Heart right ventricle (tissue), 16 donors: ENCODE measurements at regions not wholly inside any gene's neighbourhood (a gene's known extent, or its start where the extent isn't known, plus 50 kb on each side); places are given as distances from the start of the nearest gene placed in this dataset.

ENCODE experiments used
- ATAC-seq, 8 donors: fragments of 200-7000 bp; cut with Tn5 transposase; one replicate each; pipeline ENCODE4 v1.9.1; 2020; ENCODE audit warnings: mild to moderate bottlenecking in 8 of 8, moderate library complexity in 8 of 8, moderate number of reproducible peaks in 1 of 8
- DNase-seq, 2 donors: peaks; one replicate each; pipeline ENCODE4 v3.0.0-alpha.2; 2020
- H3K27ac ChIP-seq, 10 donors: fragments of 200-600 bp; sonication (generic) in 2 of 10; one replicate each; pipeline versions ENCODE4 v1.5.0 to v1.8.0; 2020 to 2022; ENCODE audit warnings: mild to moderate bottlenecking in 3 of 10
- H3K27me3 ChIP-seq, 7 donors: fragments of 200-600 bp; one replicate each; pipeline ENCODE4 v1.8.0; 2021 to 2022; ENCODE audit warnings: mild to moderate bottlenecking in 2 of 7
- H3K36me3 ChIP-seq, 9 donors: fragments of 200-600 bp; sonication (generic) in 1 of 9; one replicate each; pipeline versions ENCODE4 v1.5.0 to v1.8.0; 2020 to 2022; ENCODE audit warnings: mild to moderate bottlenecking in 2 of 9
- H3K4me1 ChIP-seq, 9 donors: fragments of 200-600 bp; sonication (generic) in 1 of 9; one replicate each; pipeline versions ENCODE4 v1.5.0 to v1.8.0; 2020 to 2022; ENCODE audit warnings: mild to moderate bottlenecking in 4 of 9
- H3K4me3 ChIP-seq, 10 donors: fragments of 200-600 bp; sonication (generic) in 2 of 10; one replicate each; pipeline versions ENCODE4 v1.5.0 to v1.8.0; 2020 to 2022; ENCODE audit warnings: mild to moderate bottlenecking in 7 of 10, moderate library complexity in 2 of 10
- H3K9me3 ChIP-seq, 11 donors: fragments of 200-600 bp in 10 of 11; sonication (generic) in 2 of 11; one replicate each; pipeline versions ENCODE4 v1.5.0 to v1.8.0; 2013 to 2022; ENCODE audit warnings: mild to moderate bottlenecking in 2 of 11, control low read depth in 1 of 11, moderate library complexity in 1 of 11
- CTCF ChIP-seq, 9 donors: fragments of 200-600 bp; sonication (generic) in 2 of 9; IDR thresholded peaks; one replicate each; pipeline versions ENCODE4 v1.5.0 to v1.8.0; 2021 to 2022; ENCODE audit warnings: antibody characterized with exemption in 9 of 9, mild to moderate bottlenecking in 5 of 9, moderate library complexity in 1 of 9
- WGBS, 2 donors: extraction: QIAGEN DNeasy Blood & Tissue Kit; methylation state at CpG; one replicate each; pipeline ENCODE4 v1.1.7; 2013; ENCODE audit warnings: inconsistent platforms in 1 of 2; 5-methylcytosine and 5-hydroxymethylcytosine counted together
- intact Hi-C, 10 donors: fragments of 100-400 bp; cut with DNase I; formaldehyde crosslinking; loops; one replicate each; pipeline versions ENCODE4 v1.11.1 to v1.14.2; 2022
- donor health status: Arrhythmogenic right ventricular cardiomyopathy.
- donor health status: ischemic (EF 13 %, LVEDD 7.1; RV severe dilation, severe dysfunction).
- donor health status: healthy with polysubstance abuse.
- donor health status: DM: no; HTN: yes; CAD: no.
- donor health status: DM: no; HTN: no; CAD: no.
- donor health status: ischemic (EF 25% LVEDD 6.9; RV normal size, moderate dysfunction).
- donor health status: ischemic (EF 25% LVEDD 5.7; RV mildly dilated, moderate dysfunction).
- donor health status: healthy.
- donor health status: DM: yes; HTN: yes; CAD: no.
- donor health status: Ischemic cardiomyopathy.
- donor health status: ischemic (EF 35%, LVEDD 5.7; RV mildly dilated, moderate dysfunction).
- donor health status: nonischemic (EF 11% LVEDD 7.7; RV severe dilation, severe dysfunction).
- donor health status: DM: yes; HTN: yes; CAD: no.
- donor health status: PGD.
- donor health status: ischemic (EF 29% LVEDD 5.4; RV normal size, mild dysfunction).
- donor health status: nonischemic (EF 23%, LVEDD 6.1; RV moderate dilation, normal function).

GRCh38 chr17:65472666-65473309 lies 88.7 kb downstream of the AXIN2 start:
- ATAC-seq, result peak in 4 of 8 donors; percentile 36 to 79 (median 46)
- 65 to 70% methylated on average over 8 of the region's 8 CpGs for WGBS, 2 donors
- H3K4me3 ChIP-seq, result no peak overlapping the region
- intact Hi-C loops, result no loop called here
- H3K27ac ChIP-seq, result no peak overlapping the region
- no peaks in the 10 kb centered on the region for H3K36me3 ChIP-seq
- no peaks in the 10 kb centered on the region for H3K9me3 ChIP-seq
- no peaks in the 10 kb centered on the region for H3K27me3 ChIP-seq
- DNase-seq, result no peak
- TF ChIP-seq CTCF (IDR thresholded peaks at IDR 0.05), result no peak
- peaks cover 0 to 19% (median 8%) of the 10 kb centered on the region in 9 donors for H3K4me1 ChIP-seq

DNA sequence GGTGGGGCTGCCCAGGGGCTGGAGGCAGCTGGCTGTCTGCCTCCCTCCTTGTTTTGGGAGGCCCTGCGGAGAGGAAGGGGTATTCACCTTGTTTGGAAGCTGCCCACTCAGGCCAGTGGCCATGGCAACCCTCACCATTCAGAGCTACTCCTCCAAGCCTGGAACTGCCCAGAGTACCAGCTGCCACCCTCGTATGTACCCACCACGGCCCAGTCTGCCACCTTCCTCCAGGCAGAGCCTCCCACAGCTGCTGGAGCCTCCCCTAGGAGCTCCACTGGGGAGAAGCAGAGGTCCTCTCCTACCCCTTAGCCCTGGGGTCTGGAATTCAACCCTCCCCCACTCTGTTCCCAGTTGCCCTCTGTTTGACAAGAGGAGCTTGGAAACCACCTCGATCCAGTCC lies 90.7 kb downstream of the AXIN2 start:
- no peak for DNase-seq
- H3K27ac ChIP-seq, result no peak overlapping the region
- H3K4me1 ChIP-seq, result peaks cover 0 to 19% (median 8%) of the 10 kb centered on the region in 9 donors
- H3K4me3 ChIP-seq, result no peak overlapping the region
- no peak for TF ChIP-seq CTCF (IDR thresholded peaks at IDR 0.05)
- WGBS, 2 donors, result 65 to 70% methylated on average over 4 of the region's 4 CpGs
- ATAC-seq, result no peak
- no peaks in the 10 kb centered on the region for H3K36me3 ChIP-seq
- intact Hi-C loops, result no loop called here
- H3K27me3 ChIP-seq, result no peaks in the 10 kb centered on the region
- no peaks in the 10 kb centered on the region for H3K9me3 ChIP-seq

- H3K4me1 ChIP-seq, result peaks cover 0 to 11% (median 6%) of the 10 kb centered on the region in 9 donors
- H3K4me3 ChIP-seq, result no peak overlapping the region
- H3K27me3 ChIP-seq, result no peaks in the 10 kb centered on the region
- TF ChIP-seq CTCF (IDR thresholded peaks at IDR 0.05), result no peak
- WGBS, 2 donors, result 85 to 89% methylated on average over 5 of the region's 5 CpGs
- H3K36me3 ChIP-seq, result no peaks in the 10 kb centered on the region
- H3K9me3 ChIP-seq, result no peaks in the 10 kb centered on the region
- no peak for ATAC-seq
- no peak for DNase-seq
- no peak overlapping the region for H3K27ac ChIP-seq
- intact Hi-C loops, result no loop called here
These were observed 93.1 kb downstream of the AXIN2 start for GRCh38 chr17:65468321-65468720.

DNA sequence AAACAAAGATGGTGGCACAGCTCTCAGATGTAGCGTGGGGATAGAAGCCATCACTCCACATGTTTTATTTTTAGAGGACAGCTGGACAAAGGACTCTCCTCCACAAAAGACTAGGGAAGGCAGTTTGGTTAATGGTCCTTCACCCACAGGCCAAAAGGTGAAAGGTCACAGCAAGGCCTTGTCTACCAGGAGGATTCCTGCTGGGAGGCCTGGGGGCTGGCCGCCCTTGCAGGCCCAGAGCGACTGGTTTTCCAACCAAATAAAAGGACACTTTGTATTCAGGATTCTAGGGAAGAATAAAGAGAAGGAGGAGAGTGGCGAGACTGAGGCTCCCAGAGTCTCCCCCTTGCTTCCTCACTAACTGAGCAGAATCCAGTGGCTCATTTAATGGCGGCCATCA lies 94.3 kb downstream of the AXIN2 start:
- H3K9me3 ChIP-seq, result no peaks in the 10 kb centered on the region
- ATAC-seq (no peak), DNase-seq (no peak)
- no peak overlapping the region for H3K27ac ChIP-seq
- H3K27me3 ChIP-seq, result no peaks in the 10 kb centered on the region
- no peaks in the 10 kb centered on the region for H3K36me3 ChIP-seq
- no peak overlapping the region for H3K4me3 ChIP-seq
- TF ChIP-seq CTCF (IDR thresholded peaks at IDR 0.05), result no peak
- peaks cover 0 to 8% (median 0%) of the 10 kb centered on the region in 9 donors for H3K4me1 ChIP-seq
- WGBS, 2 donors, result 92 to 96% methylated on average over 5 of the region's 5 CpGs
- intact Hi-C loops, result no loop called here
